Right renal cortex interstitium (tissue), 3 donors: ENCODE measurements at regions not wholly inside any gene's neighbourhood (a gene's known extent, or its start where the extent isn't known, plus 50 kb on each side); places are given as distances from the start of the nearest gene placed in this dataset.
"Not testable (repeated sequence)": the region's sequence is repeated elsewhere in the genome, so short reads cannot be mapped to it uniquely, and the experiment has no call there.

Source experiments
- DNase-seq, 3 donors: peaks; one replicate each; pipeline ENCODE4 v3.0.0-alpha.2; 2013; ENCODE audit warnings: low read depth in 3 of 3, low spot score in 2 of 3

- DNase-seq: no peak
These were observed 84.2 kb upstream of the SLC2A1 start for GRCh38 chr1:43042773-43043457.

- no peak for DNase-seq
These were observed 83.5 kb upstream of the SLC2A1 start for GRCh38 chr1:43042127-43042526.

GRCh38 chr1:43041591-43041990, 82.9 kb upstream of the SLC2A1 start:
- DNase-seq: no peak

- no peak for DNase-seq
These were observed 80.8 kb upstream of the SLC2A1 start for GRCh38 chr1:43039228-43040055.

- no peak for DNase-seq
These were observed 79.7 kb upstream of the SLC2A1 start for GRCh38 chr1:43038232-43038935.

GRCh38 chr1:43037466-43037865, 78.8 kb upstream of the SLC2A1 start:
- no peak for DNase-seq

GRCh38 chr1:43036932-43037331, 78.3 kb upstream of the SLC2A1 start:
- no peak for DNase-seq

GRCh38 chr1:43035821-43036741, 77.4 kb upstream of the SLC2A1 start:
- DNase-seq: no peak

GRCh38 chr1:43034778-43035177, 76.1 kb upstream of the SLC2A1 start:
- no peak for DNase-seq

GRCh38 chr1:43034195-43034658, 75.6 kb upstream of the SLC2A1 start:
- no peak for DNase-seq

GRCh38 chr1:43031316-43032203, 72.9 kb upstream of the SLC2A1 start:
- no peak for DNase-seq

- no peak for DNase-seq
These were observed 66.2 kb upstream of the SLC2A1 start for GRCh38 chr1:43024905-43025304.

- DNase-seq: no peak
These were observed 63.1 kb upstream of the SLC2A1 start for GRCh38 chr1:43021547-43022474.

- DNase-seq: no peak
These were observed 60.6 kb upstream of the SLC2A1 start for GRCh38 chr1:43019226-43019625.

- no peak for DNase-seq
These were observed 59.5 kb upstream of the SLC2A1 start for GRCh38 chr1:43018121-43018520.

GRCh38 chr1:43015269-43015668, 56.6 kb upstream of the SLC2A1 start:
- no peak for DNase-seq

GRCh38 chr1:43014579-43014978, 55.9 kb upstream of the SLC2A1 start:
- not testable (repeated sequence) for DNase-seq

GRCh38 chr1:43011020-43011419, 52.4 kb upstream of the SLC2A1 start:
- DNase-seq: no peak
